ENCODE measurements at regions not wholly inside any gene's neighbourhood (a gene's known extent, or its start where the extent isn't known, plus 50 kb on each side); places are given as distances from the start of the nearest gene placed in this dataset.

- TF ChIP-seq POLR2AphosphoS5 (IDR thresholded peaks at IDR 0.05; ENCODE audit: low read depth, low read length): no peak
- TF ChIP-seq CTCF (IDR thresholded peaks at IDR 0.05): no peak
- no peak for TF ChIP-seq REST (IDR thresholded peaks at IDR 0.05; ENCODE audit: insufficient read depth in 1 of 2, low read depth in 2 of 2, low read length in 1 of 2)
Measured at GRCh38 chr6:15773806-15774410, 111.1 kb upstream of the DTNBP1 start.

Data from Panc1 (cell line).